HG03066 (cell line): ENCODE measurements at regions not wholly inside any gene's neighbourhood (a gene's known extent, or its start where the extent isn't known, plus 50 kb on each side); places are given as distances from the start of the nearest gene placed in this dataset.
"Not testable (repeated sequence)": the region's sequence is repeated elsewhere in the genome, so short reads cannot be mapped to it uniquely, and the experiment has no call there.

Experiments
- ATAC-seq: cut with Tn5 transposase; IDR thresholded peaks from one replicate; pipeline ENCODE4 v1.9.1; 2021; ENCODE audit warnings: low read depth; ENCODE audit not compliant: unreplicated experiment

DNA sequence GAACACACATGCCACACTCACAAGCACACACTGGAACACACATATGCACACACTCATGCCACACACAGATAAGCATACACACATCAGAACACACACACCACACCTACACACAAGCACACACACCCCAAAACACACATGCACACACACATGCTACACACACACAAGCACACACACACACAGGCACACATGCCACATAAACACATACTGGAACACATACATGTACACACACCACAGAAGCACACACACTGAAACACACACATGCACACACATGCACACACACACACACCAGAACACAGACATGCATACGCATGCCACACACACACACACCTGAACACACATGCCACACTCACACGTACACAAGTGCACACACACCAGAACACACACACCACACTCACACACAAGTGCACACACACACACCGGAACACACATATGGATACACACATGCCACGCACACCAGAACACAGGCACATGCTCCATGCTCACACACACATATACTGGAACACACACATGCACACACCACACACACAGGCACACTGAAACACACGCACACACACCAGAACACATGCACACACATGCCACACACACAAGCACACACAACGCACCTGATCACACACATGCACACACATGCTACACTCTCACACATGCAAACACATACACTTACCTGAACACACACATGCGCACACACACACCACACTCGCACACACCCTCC is 78.0 kb upstream of the IRX4 start:
- no peak for ATAC-seq

DNA sequence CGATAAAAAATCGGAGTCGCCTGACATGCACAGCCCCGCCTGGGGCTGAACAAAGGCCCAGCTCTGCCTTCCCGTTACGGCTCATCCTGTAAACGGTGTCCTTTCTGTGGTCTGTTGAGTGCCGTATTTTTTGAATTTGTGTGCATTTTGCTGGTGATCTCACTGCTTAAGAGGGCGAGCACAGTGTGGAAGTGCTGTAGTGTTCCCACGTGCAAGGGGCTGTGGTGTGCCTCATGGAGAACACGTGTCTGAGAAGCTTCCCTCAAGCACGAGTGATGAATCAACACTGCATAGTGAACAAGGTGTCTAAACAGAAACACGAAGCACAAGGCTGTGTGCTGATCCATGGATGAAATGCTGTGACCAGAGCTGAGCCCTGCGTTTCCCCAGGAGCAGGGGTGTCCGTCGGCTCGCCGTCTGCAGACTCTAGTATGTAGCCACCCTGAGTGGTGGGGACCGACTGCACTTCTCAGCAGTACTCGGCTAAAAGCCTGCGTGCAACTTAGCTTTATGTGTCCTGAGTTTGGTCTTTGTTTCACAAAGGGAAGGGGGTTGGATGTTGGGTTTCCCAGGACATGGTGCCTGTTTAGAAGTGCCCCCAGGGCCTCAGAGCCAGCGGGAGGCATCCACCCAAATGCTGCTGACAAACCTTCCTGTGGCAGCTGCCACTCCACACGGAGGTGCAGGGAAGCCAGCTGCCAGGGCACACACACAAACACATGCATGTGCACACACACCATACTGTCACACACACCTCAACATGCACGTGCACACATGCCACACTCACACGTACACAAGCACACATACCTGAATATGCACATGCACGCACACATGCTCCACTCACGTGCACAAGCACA is 77.2 kb upstream of the IRX4 start:
- no peak for ATAC-seq

DNA sequence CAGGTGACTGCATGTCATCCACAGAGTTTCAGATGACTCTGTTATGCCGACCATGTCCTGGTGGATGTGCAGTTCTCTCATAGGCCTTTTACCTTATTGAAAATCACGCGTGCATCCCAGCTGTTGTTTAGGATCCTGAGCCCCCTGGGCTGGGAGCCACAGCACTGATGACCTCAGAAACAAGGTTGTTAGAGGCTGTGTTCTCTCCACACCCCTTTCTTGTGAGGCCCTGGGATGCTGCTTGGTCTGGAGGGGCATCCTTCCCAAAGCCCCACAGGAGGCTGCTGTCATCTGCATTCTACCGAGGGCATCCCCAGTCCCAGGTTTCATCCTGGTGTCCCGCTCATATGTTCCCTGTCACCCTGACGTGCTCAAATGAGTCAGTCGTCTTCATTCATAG is 76.5 kb upstream of the IRX4 start:
- ATAC-seq: no peak

DNA sequence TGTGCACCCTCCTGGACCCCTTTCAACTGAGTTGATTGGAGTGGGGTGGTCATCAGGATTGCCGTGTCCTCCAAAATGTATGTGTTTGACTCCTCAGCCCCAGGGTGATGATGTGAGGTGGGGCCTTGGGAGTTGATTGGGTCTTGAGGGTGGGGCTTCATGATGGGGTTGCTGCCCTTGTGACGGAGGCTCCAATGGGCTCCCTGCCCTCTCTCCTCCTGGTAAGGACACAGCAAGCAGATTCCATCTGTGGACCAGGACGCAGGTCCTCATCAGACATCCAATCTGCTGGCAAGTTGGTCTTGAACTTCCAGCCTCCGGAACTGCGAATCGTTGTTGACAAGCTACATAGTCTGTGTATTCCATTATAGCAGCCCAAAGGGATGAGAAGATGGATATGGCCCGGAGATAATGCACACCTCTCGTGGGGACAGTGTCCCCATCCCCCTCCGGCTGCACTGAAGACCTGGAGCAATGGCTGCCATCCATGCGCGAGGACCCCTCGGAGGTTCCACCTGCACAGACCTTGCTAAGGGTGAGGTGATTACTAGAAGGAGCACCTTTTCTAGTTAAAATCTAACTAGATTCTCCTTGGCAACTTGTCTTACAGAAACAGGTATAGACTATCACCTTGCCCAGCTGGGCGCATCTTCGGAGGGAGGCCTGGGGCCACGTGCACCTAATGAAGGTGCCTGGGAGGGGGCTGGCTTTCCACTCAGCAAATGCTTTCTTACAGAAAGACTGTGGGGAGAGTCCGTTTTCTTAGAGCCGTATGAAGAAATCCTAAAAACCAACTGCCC is 75.7 kb upstream of the IRX4 start:
- ATAC-seq: no peak

DNA sequence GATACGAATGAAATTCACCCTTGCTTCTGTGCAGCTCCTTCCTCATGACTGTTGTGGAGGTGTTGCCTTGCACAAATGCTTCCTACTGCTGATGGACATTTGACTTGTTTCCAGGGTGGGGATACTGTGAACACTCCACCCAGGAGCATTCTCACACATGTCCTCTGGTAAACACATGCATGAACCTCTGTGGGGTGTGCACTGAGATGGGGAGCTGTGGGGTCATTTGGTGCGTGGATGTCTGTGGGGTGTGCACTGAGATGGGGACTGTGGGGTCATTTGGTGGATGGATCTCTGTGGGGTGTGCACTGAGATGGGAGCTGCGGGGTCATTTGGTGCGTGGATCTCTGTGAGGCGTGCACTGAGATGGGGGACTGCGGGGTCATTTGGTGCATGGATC is 72.9 kb upstream of the IRX4 start:
- ATAC-seq: no peak

DNA sequence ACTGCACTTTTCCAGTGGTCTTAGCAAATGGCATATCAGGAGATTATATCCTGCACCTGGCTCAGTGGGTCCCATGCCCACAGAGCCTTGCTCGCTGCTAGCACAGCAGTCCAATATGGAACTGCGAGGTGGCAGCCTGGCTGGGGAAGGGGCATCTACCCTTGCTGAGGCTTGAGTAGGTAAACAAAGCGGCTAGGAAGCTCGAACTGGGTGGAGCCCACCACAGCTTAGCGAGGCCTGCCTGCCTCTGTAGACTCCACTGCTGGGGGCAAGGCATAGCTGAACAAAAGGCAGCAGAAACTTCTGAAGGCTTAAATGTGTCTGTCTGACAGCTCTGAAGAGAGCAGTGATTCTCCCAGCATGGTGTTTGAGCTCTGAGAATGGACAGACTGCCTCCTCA is 71.0 kb upstream of the IRX4 start:
- not testable (repeated sequence) for ATAC-seq

DNA sequence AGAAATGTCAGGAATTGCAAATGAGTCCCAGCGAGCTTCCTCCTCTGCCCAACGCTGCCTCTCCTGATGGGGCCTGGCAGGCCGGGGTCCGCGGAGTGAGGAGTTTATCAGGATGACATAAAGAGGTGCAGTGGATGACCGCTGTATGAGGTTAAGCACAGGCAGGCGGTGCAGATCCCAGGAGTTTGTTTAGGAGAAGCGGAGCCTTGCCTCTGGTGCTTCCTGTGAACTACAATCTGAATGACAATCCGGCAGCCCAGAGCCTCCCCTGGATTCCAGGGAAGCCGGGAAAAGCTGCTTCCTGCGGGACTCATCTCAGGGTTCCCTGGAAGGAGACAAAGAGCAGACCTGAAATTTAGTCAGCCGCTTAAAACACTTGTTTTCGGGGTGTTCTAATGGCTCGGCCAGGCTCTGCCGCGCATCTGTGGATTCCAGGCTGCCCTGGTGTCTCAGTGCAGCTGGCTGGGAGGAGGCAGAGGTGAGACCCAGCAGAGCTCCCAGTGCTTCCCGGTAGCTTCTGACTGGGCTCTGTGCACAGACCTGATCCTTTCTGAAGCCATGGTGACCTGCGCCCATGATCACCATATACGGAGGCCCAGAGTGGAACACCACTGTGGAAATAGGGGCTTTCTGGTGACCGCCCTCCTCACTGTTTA is 69.8 kb upstream of the IRX4 start:
- no peak for ATAC-seq

DNA sequence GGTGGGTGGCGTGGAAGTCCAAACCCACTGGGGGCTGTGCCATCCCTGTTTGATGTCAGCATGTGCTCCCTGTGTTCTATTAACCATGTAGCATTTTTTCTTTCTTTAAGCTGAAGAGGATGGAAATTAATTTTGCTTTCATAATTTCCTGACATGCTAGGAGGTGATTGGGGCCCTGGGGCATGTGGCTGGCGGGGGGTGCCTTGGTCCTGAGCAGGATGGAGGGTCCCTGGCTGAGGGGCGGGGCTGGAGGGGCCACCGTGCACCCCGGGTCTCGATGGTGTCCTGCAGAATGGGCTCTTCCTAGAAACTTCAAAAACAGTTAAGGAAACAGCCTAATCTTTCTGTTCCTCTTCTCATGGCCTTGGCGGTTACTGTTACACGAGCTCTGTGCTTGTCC is 69.3 kb upstream of the IRX4 start:
- ATAC-seq: no peak

DNA sequence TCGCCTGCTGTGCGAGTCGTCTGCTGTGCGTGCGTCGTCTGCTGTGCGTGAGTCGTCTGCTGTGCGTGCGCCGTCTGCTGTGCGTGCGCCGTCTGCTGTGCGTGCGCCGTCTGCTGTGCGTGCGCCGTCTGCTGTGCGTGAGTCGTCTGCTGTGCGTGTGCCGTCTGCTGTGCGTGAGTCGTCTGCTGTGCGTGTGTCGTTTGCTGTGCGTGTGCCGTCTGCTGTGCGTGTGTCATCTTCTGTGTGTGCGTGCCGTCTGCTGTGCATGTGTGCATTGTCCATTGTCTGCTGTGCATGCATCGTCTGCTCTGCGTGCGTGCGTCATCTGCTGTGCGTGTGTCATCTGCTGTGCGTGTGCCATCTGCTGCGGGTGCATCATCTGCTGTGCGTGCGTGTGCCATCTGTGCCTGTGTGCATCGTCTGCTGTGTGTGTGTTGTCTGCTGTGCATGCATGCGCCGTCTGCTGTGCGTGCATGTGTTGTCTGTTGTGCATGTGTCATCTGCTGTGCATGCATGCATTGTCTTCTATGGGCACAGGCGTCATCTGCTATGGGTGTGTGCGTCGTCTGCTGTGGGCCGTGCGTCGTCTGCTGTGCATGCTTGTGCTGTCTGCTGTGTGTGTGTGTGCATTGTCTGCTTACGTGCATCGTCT is 68.6 kb upstream of the IRX4 start:
- ATAC-seq: no peak

DNA sequence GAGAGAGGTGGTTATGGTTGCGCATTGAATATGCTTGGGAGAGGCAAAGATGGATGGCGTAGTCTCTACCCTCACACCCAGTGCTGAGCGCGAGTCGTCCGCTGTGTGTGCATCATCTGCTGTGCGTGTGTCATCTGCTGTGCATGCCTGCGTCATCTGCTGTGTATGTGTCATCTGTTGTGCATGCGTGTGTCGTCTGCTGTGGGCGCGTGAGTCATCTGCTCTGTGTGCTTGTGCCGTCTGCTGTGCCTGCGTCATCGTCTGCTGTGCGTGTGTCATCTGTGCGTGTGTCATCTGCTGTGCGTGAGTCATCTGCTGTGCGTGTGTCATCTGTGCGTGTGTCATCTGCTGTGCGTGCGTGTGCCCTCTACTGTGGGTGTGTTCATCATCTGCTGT is 68.0 kb upstream of the IRX4 start:
- ATAC-seq: no peak

DNA sequence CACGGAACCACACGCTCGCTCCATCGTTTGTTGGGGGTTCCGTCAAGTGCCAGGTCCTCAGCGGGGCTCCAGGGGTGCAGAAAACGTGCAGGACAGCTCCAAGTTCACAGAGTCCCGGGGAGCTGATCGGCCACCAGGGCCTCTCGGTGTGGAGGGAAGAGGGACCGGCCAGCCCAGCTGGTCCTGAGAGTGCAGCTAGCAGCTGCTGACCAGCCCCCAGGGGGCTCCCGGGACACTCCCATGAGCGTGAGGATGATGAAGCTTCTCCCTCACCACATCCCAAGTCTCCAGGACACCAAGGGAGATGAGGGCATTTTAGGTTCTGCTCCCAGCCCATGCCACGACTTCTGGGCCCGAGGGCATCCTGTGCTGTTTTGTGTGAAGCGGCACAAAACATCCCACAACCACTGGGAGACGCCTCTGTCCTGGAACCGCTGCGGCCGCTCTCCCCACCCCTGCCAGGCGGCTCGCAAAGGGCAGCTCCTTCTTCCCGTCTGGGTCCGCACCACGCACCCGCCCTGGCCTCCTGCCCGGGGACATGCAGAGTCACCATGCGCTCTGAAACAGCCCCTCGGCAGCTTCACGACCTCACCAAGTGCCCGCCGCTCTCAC is 67.5 kb upstream of the IRX4 start:
- ATAC-seq: no peak

DNA sequence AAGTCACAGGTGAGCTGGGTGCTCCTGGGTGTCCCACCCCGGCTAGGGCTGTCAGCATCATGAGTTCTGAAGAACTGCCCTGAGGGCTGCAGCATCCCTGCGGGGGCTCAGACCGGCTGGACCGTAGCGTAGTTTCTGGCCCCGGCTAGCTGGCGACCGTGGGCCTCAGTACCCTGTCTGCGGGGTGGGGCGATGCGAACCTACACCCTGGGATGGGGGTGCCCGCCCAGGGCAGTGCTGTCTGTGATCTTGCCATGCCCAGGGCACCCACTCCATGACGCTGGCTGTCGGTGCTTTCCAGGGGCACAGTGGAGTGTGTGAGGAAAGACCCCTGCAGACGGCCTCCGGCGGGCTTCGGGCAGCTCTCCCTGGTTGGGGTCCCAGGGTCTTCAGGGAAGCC is 66.5 kb upstream of the IRX4 start:
- ATAC-seq: no peak

DNA sequence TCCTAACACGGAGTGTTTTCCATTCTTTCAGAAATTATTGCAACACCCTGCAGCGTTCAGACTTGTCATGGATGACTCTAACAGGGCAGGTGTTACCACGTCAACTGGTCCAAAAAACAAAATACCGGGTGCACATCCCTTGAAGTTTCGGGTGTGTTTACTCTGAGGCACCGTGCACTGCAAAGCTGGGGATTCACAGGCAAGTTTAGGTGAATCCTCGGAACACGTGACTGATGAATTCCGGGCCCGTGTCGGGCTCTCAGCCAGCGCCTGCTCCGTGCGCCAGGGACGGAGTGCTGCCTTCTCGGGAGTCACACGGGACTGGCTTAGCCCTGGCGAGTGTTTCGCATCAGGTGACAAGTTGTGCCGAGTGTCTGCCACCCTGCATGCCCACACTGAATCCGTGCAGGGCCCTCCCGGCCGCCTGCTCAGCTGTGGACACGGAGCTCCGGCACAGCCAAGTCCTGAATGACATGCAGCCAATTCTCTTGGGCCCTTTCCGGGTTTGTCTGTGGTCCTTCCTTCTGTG is 66.0 kb upstream of the IRX4 start:
- ATAC-seq: no peak

DNA sequence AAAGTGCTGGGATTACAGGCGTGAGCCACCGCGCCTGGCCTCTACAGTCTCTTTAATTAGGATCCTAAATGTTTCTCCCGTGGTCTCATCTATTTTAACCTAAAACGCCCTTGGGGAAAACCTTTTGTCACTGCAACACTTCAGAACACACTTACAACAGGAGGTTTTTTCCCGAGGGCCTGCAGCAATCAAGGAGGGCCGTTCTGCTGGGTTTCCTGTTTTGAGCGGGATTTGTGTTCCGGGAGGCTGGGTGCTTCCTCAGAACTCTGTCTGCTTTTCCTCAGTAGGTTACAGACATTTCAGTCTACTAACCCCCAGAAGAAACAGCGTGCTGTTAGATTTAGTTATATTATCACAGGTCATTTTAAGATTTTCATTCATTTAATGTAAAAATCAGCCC is 65.4 kb upstream of the IRX4 start:
- no peak for ATAC-seq

DNA sequence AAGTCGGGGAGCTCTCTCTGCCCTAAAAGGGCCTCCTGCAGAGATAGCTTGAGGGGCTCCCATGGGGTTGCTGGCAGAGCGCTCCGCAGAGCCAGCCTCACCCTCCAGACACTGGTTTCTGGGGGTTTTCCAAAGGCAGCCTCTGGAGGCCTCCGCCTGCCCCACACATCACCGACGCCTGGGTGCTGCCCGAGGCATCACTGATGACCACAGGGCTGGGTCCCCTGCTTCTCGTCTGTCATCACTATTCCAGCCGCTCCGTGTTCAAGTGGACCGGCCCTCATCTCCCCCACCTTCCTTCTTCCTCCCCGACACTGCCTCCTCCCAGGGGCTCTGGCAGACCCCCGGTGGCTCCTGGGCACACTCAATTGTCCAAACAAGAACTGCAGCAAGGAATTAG is 64.1 kb upstream of the IRX4 start:
- ATAC-seq: no peak

DNA sequence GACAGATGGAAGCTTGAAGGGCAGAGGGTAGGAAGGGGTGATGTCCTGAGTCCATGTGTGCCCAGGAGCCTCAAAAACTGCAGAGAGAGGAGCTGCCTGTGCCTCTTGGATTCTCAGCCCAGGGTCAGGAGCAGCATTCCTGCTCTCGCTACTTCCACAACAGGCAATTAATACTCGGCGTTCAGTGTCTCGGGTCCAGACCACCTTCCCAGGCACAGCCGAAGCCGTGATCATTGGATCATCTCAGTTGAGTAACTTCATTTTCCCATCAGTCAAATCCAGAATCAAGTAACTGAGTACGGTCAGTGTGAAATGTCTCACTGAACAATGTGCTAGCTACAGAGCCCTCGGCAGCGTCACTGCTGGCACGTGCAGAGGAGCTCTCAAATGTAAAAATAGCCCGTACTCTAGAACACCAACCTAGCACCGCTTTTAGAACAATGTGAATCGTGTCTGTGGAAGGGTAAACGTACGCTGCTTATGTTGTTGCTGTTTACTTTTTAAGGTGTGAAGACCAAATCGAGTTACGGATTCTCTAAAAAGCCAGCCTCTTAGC is 63.5 kb upstream of the IRX4 start:
- no peak for ATAC-seq

DNA sequence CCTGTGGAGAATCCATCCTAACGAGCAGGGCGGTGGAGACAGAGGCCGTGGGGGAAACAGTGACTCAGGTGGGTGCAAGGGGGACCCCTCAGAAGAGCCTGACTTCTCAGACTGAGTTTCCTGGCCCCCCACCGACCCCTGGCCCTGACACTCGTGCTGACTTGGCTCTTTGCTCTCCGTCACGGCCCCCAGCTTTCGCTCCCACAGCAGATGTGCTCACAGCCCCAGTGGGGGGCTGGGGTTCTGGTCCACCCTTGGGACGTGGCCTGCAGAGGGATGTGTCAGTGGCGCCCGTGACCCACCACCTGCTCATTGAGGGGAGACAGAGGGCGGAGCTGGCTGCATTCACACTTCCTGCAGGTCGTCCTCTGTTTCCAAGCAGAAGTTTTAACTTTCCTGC is 62.9 kb upstream of the IRX4 start:
- ATAC-seq: no peak

DNA sequence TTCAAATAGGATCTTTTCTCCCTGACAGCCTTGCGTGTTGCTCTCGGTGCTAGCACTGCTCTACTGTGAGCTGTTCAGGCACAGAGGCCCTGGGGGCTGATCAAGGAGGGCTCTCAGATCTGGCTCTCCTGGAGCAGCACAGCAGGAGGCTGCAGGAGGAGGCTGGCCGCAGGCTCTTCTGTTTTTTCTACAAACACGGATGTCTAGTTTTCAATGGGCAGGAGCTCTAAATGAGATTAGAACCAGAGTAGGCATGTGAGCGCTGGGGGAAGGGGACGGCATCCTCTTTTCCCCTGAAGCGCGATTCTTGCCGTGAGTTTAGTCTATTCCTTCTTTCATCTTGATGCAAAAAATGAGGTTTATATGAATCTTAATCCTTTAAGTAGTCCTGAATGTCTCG is 61.7 kb upstream of the IRX4 start:
- no peak for ATAC-seq

DNA sequence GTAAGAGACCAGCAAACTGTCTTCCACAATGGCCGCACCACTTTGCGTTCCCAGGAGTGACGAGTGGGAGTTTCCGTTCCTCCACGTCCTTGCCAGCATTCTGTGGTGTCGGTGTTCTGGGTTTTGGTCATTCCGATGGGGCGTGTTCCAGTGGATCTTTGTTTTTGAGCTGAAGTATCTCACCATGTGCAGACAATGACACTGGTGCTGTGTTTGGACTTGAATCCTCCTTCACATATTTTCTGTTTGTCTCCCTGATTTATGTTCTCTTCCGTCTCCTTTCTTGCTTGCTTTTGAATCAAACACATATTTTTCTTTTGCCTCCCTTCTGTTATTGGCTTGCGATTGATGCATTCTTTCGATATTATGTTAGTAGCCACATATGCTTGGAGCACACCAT is 60.8 kb upstream of the IRX4 start:
- ATAC-seq: no peak
